K562 (cell line): ENCODE measurements at regions not wholly inside any gene's neighbourhood (a gene's known extent, or its start where the extent isn't known, plus 50 kb on each side); places are given as distances from the start of the nearest gene placed in this dataset.

Experiments used
- ATF1 ChIP-seq, 2 experiments: fragments of 450-650 bp in 1 of 2; IDR thresholded peaks; 2 replicates each; pipeline ENCODE4 v1.6.1; 2016; ENCODE audit warnings: missing compliant biosample characterization in 1 of 2, missing genetic modification characterization in 1 of 2
- CBX8 ChIP-seq: fragments of 200-600 bp; sonication (generic); IDR thresholded peaks from 2 replicates; pipeline ENCODE4 v1.6.1; 2012; ENCODE audit warnings: borderline replicate concordance, mixed run types, low read depth, mild to moderate bottlenecking, moderate library complexity, mixed read lengths, low read length, control low read depth, inconsistent platforms; ENCODE audit not compliant: poor library complexity, severe bottlenecking; ENCODE audit errors: extremely low read depth
- COPS2 ChIP-seq: fragments of 450-650 bp; conservative IDR thresholded peaks from 2 replicates; pipeline ENCODE4 v1.6.1; 2016; ENCODE audit warnings: mild to moderate bottlenecking, moderate library complexity
- EWSR1 ChIP-seq: fragments of 450-650 bp; IDR thresholded peaks from 2 replicates; pipeline ENCODE4 v1.6.1; 2018; ENCODE audit warnings: borderline replicate concordance, mild to moderate bottlenecking, low read depth, moderate library complexity; ENCODE audit not compliant: partially characterized antibody
- GABPA ChIP-seq: fragments of 200-800 bp; sonication (Bioruptor generic); conservative IDR thresholded peaks from 2 replicates; pipeline ENCODE4 v1.6.1; 2016; ENCODE audit warnings: low read depth, missing genetic modification characterization, missing compliant biosample characterization
- NRF1 ChIP-seq, 2 experiments: fragments of 450-650 bp; IDR thresholded peaks in 1 of 2; conservative IDR thresholded peaks in 1 of 2; 2 replicates each; pipeline ENCODE4 v1.6.1; 2014; ENCODE audit warnings: mild to moderate bottlenecking in 2 of 2
- SAFB2 ChIP-seq: fragments of 200-400 bp; formaldehyde crosslinking; IDR thresholded peaks from 2 replicates; pipeline ENCODE4 v1.6.1; 2018; ENCODE audit warnings: borderline replicate concordance, low read length, low read depth, moderate library complexity; ENCODE audit not compliant: severe bottlenecking
- SAP30 ChIP-seq: fragments of 200-600 bp; sonication (generic); IDR thresholded peaks from 2 replicates; pipeline ENCODE4 v1.6.1; 2012; ENCODE audit warnings: borderline replicate concordance, low read depth, mild to moderate bottlenecking, moderate library complexity, low read length, control low read depth, inconsistent platforms; ENCODE audit not compliant: insufficient read depth, poor library complexity, severe bottlenecking
- SMARCA4 ChIP-seq: fragments of 450-650 bp; IDR thresholded peaks from 2 replicates; pipeline ENCODE4 v1.6.1; 2016
- SMARCE1 ChIP-seq: fragments of 450-650 bp; IDR thresholded peaks from 2 replicates; pipeline ENCODE4 v1.7.1; 2016; ENCODE audit warnings: mild to moderate bottlenecking
- TBP ChIP-seq: optimal IDR thresholded peaks from 2 replicates; pipeline ENCODE3; 2011; ENCODE audit warnings: low read depth, low read length, improper control_type of control experiment
- TCF3 ChIP-seq: sonication (generic); formaldehyde crosslinking; IDR thresholded peaks from 2 replicates; pipeline ENCODE4 v1.4.0; 2020; ENCODE audit warnings: mild to moderate bottlenecking, missing genetic modification reagents
- TCF7 ChIP-seq: sonication (generic); IDR thresholded peaks from 2 replicates; pipeline ENCODE4 v1.6.1; 2016; ENCODE audit warnings: antibody characterized with exemption, borderline replicate concordance
- ZFPM2 ChIP-seq: fragments of 250-450 bp; sonication (Bioruptor Pico); IDR thresholded peaks from 2 replicates; pipeline ENCODE4 v1.5.1; 2022; ENCODE audit warnings: mild to moderate bottlenecking
- ZKSCAN1 ChIP-seq: fragments of 150-350 bp; IDR thresholded peaks from 2 replicates; pipeline ENCODE4 v1.6.1; 2016; ENCODE audit warnings: low read depth, low read length
- ZNF668 ChIP-seq: fragments of 250-450 bp; sonication (Bioruptor Pico); IDR thresholded peaks from 2 replicates; pipeline ENCODE4 v1.8.0; 2022; ENCODE audit warnings: mild to moderate bottlenecking, inconsistent platforms
- ZNF764 ChIP-seq: fragments of 250-450 bp; sonication (Bioruptor Pico); IDR thresholded peaks from 2 replicates; pipeline ENCODE4 v1.4.0; 2020; ENCODE audit warnings: low read depth, mild to moderate bottlenecking, moderate library complexity
- TF ChIP-seq, protein P1 (sequence below): fragments of 450-650 bp; conservative IDR thresholded peaks from 2 replicates; pipeline ENCODE4 v1.6.1; 2016; ENCODE audit warnings: missing genetic modification characterization, low read depth, mild to moderate bottlenecking, missing compliant biosample characterization, moderate library complexity
- TF ChIP-seq, protein P2 (sequence below): sonication (generic); formaldehyde crosslinking; IDR thresholded peaks from 2 replicates; pipeline ENCODE4 v1.8.0; 2022; ENCODE audit warnings: mild to moderate bottlenecking, missing genetic modification reagents
- TF ChIP-seq, protein P3 (sequence below): fragments of 250-450 bp; sonication (Bioruptor Pico); IDR thresholded peaks from 2 replicates; pipeline ENCODE4 v1.5.0; 2021; ENCODE audit warnings: mild to moderate bottlenecking, borderline replicate concordance

DNA sequence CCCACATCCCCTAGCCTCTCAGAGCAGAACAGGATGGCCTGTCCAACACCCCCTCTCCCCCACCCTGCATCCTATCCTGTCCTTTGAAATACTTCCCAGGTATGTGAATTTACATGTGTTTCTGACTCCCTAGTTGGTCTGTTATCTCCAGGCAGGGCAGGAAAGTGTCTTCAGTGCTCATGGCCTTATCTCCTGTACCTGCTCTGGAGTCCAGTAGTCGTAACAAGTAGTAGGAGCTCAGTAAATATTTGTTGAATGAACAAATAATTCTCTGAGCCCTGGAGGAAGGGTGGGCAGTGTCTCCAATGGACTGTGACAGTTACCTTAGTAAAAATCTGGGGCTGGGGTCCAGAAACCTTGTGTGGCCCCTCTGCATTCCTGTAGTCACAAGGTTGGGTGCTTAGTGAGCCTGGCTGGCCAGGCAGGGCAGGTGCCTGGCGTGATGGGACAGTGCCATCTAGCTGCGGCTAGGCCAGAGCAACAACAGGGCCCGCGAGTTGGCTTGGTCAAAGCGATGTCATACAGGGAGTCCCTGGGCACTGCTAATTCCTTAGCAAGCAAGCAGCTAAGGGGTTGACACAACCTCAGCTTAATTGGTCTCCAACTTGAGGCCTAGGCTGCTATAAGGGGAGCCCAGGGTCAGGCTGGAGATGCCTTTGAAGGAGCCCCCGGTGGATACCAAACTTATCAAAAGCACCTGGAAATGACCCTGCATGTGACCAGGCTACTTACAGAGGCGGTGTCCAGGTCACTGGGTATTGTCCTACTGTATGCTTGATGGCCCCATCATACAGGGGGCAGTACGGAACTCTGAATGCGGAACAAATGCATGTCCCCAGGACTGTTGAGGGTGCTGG lies 89.0 kb upstream of the PPM1J start (continued):
- TF ChIP-seq SMARCE1 (no peak), ZNF764 (CRISPR knock-in tag) (no peak), SAP30 (no peak), GABPA (tag) (no peak), SMARCA4 (no peak), CBX8 (no peak), COPS2 (no peak), TBP (no peak), TCF7 (no peak), ZNF668 (CRISPR knock-in tag) (no peak), ATF1 (CRISPR knock-in tag; IDR thresholded peaks at IDR 0.05) (no peak), ATF1 (tag; IDR thresholded peaks at IDR 0.05) (no peak; the same call in 1 of the 2 replicates), NRF1 (conservative IDR thresholded peaks at IDR 0.05 in 1 of 2, IDR thresholded peaks at IDR 0.05 in 1 of 2) (no peak), ZFPM2 (CRISPR knock-in tag) (no peak), ZKSCAN1 (no peak), TCF3 (CRISPR knock-in tag) (peak; percentile 22; the same call in 1 of the 2 replicates), EWSR1 (no peak), SAFB2 (no peak)
- TF ChIP-seq, protein P1, sequence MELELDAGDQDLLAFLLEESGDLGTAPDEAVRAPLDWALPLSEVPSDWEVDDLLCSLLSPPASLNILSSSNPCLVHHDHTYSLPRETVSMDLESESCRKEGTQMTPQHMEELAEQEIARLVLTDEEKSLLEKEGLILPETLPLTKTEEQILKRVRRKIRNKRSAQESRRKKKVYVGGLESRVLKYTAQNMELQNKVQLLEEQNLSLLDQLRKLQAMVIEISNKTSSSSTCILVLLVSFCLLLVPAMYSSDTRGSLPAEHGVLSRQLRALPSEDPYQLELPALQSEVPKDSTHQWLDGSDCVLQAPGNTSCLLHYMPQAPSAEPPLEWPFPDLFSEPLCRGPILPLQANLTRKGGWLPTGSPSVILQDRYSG (tag): no peak
- TF ChIP-seq, protein P2, sequence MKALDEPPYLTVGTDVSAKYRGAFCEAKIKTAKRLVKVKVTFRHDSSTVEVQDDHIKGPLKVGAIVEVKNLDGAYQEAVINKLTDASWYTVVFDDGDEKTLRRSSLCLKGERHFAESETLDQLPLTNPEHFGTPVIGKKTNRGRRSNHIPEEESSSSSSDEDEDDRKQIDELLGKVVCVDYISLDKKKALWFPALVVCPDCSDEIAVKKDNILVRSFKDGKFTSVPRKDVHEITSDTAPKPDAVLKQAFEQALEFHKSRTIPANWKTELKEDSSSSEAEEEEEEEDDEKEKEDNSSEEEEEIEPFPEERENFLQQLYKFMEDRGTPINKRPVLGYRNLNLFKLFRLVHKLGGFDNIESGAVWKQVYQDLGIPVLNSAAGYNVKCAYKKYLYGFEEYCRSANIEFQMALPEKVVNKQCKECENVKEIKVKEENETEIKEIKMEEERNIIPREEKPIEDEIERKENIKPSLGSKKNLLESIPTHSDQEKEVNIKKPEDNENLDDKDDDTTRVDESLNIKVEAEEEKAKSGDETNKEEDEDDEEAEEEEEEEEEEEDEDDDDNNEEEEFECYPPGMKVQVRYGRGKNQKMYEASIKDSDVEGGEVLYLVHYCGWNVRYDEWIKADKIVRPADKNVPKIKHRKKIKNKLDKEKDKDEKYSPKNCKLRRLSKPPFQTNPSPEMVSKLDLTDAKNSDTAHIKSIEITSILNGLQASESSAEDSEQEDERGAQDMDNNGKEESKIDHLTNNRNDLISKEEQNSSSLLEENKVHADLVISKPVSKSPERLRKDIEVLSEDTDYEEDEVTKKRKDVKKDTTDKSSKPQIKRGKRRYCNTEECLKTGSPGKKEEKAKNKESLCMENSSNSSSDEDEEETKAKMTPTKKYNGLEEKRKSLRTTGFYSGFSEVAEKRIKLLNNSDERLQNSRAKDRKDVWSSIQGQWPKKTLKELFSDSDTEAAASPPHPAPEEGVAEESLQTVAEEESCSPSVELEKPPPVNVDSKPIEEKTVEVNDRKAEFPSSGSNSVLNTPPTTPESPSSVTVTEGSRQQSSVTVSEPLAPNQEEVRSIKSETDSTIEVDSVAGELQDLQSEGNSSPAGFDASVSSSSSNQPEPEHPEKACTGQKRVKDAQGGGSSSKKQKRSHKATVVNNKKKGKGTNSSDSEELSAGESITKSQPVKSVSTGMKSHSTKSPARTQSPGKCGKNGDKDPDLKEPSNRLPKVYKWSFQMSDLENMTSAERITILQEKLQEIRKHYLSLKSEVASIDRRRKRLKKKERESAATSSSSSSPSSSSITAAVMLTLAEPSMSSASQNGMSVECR (CRISPR knock-in tag): no peak
- TF ChIP-seq, protein P3, sequence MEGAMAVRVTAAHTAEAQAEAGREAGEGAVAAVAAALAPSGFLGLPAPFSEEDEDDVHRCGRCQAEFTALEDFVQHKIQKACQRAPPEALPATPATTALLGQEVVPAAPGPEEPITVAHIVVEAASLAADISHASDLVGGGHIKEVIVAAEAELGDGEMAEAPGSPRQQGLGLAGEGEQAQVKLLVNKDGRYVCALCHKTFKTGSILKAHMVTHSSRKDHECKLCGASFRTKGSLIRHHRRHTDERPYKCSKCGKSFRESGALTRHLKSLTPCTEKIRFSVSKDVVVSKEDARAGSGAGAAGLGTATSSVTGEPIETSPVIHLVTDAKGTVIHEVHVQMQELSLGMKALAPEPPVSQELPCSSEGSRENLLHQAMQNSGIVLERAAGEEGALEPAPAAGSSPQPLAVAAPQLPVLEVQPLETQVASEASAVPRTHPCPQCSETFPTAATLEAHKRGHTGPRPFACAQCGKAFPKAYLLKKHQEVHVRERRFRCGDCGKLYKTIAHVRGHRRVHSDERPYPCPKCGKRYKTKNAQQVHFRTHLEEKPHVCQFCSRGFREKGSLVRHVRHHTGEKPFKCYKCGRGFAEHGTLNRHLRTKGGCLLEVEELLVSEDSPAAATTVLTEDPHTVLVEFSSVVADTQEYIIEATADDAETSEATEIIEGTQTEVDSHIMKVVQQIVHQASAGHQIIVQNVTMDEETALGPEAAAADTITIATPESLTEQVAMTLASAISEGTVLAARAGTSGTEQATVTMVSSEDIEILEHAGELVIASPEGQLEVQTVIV: no peak
